ENCODE measurements at regions not wholly inside any gene's neighbourhood (a gene's known extent, or its start where the extent isn't known, plus 50 kb on each side); places are given as distances from the start of the nearest gene placed in this dataset.

GRCh38 chr22:48137640-48138039 is 1375.2 kb downstream of the TBC1D22A start:
- peak; percentile 10 for DNase-seq

GRCh38 chr22:48135592-48135991 is 1373.1 kb downstream of the TBC1D22A start:
- DNase-seq = no peak

GRCh38 chr22:48125416-48125815 is 1363.0 kb downstream of the TBC1D22A start:
- no peak for DNase-seq

GRCh38 chr22:48121984-48122383 is 1359.5 kb downstream of the TBC1D22A start:
- DNase-seq = no peak

GRCh38 chr22:48118654-48119053 is 1356.2 kb downstream of the TBC1D22A start:
- no peak for DNase-seq

GRCh38 chr22:48116871-48117270 is 1354.4 kb downstream of the TBC1D22A start:
- no peak for DNase-seq

GRCh38 chr22:48112687-48113521 is 1350.5 kb downstream of the TBC1D22A start:
- no peak for DNase-seq

GRCh38 chr22:48106715-48107259 is 1344.3 kb downstream of the TBC1D22A start:
- no peak for DNase-seq

- no peak for DNase-seq
Measured at GRCh38 chr22:48106215-48106614, 1343.8 kb downstream of the TBC1D22A start.

GRCh38 chr22:48105259-48105658 is 1342.8 kb downstream of the TBC1D22A start:
- DNase-seq = peak; percentile 61

GRCh38 chr22:48104766-48105165 is 1342.3 kb downstream of the TBC1D22A start:
- no peak for DNase-seq

- peak; percentile 19 for DNase-seq
Measured at GRCh38 chr22:48104102-48104738, 1341.8 kb downstream of the TBC1D22A start.

- DNase-seq = peak; percentile 53
Measured at GRCh38 chr22:48103126-48103875, 1340.9 kb downstream of the TBC1D22A start.

GRCh38 chr22:48102581-48102980 is 1340.1 kb downstream of the TBC1D22A start:
- DNase-seq = no peak

GRCh38 chr22:48101704-48102103 is 1339.3 kb downstream of the TBC1D22A start:
- no peak for DNase-seq

GRCh38 chr22:48100685-48101417 is 1338.4 kb downstream of the TBC1D22A start:
- no peak for DNase-seq

- no peak for DNase-seq
Measured at GRCh38 chr22:48099671-48100070, 1337.2 kb downstream of the TBC1D22A start.

- no peak for DNase-seq
Measured at GRCh38 chr22:48099251-48099650, 1336.8 kb downstream of the TBC1D22A start.

- no peak for DNase-seq
Measured at GRCh38 chr22:48098921-48099245, 1336.4 kb downstream of the TBC1D22A start.

- no peak for DNase-seq
Measured at GRCh38 chr22:48098243-48098920, 1335.9 kb downstream of the TBC1D22A start.

GRCh38 chr22:48097723-48098122 is 1335.3 kb downstream of the TBC1D22A start:
- DNase-seq = no peak
